ENCODE measurements at regions not wholly inside any gene's neighbourhood (a gene's known extent, or its start where the extent isn't known, plus 50 kb on each side); places are given as distances from the start of the nearest gene placed in this dataset.

GRCh38 chr7:116097365-116098009 lies 66.9 kb upstream of the TFEC start:
- FAIRE-seq = peak; percentile 93

More at GRCh38 chr7:116097365-116098009, 66.9 kb upstream of the TFEC start:
- CTCF ChIA-PET = interaction anchor here (0.9 to 1.2 kb wide), 2 partner anchors 8 to 10 kb away, joined by 3 to 4 read pairs; no protein-coding TSS in a partner anchor
- DNase-seq (ENCODE audit: low read depth in 1 of 2, low spot score in 1 of 2) (peak; percentile 53 to 77), ATAC-seq (peak; percentile 91 to 94)
- WGBS (ENCODE audit: missing lambda C conversion rate) = 25% methylated on average over 4 of the region's 4 CpGs
- H3K27ac ChIP-seq = peak overlapping the region; percentile 15 to 31; a peak in 3 of 6 replicates
- H3K4me1 ChIP-seq = peaks cover 6% of the 10 kb centered on the region; the same call in 1 of the 3 replicates
- TF ChIP-seq RAD21 (conservative IDR thresholded peaks at IDR 0.05 in 1 of 2, IDR thresholded peaks at IDR 0.05 in 1 of 2) (no peak), NFE2L2 (conservative IDR thresholded peaks at IDR 0.05; ENCODE audit: low read length) (no peak), PHF8 (IDR thresholded peaks at IDR 0.05; ENCODE audit: borderline replicate concordance, low read depth) (no peak), ZC3H11A (IDR thresholded peaks at IDR 0.05) (no peak), RNF2 (IDR thresholded peaks at IDR 0.05; ENCODE audit: borderline replicate concordance, low read depth) (peak; percentile 40; the same call in 1 of the 2 replicates), JUNB (IDR thresholded peaks at IDR 0.05) (no peak), CBX2 (IDR thresholded peaks at IDR 0.05; ENCODE audit: borderline replicate concordance, low read depth) (no peak), MYC (IDR thresholded peaks at IDR 0.05; ENCODE audit: borderline replicate concordance, low read length) (no peak), ELK1 (IDR thresholded peaks at IDR 0.05; ENCODE audit: low read depth, low read length) (no peak), HOXA7 (CRISPR knock-in tag; IDR thresholded peaks at IDR 0.05) (no peak), SREBF2 (IDR thresholded peaks at IDR 0.05) (no peak), SMC3 (IDR thresholded peaks at IDR 0.05) (no peak), PBX3 (IDR thresholded peaks at IDR 0.05) (no peak), MAZ (IDR thresholded peaks at IDR 0.05; ENCODE audit: borderline replicate concordance, low read depth, low read length) (no peak), ATOH8 (CRISPR knock-in tag; IDR thresholded peaks at IDR 0.05; ENCODE audit: low read depth) (no peak), NR3C1 (IDR thresholded peaks at IDR 0.05) (no peak), HMGXB4 (CRISPR knock-in tag; IDR thresholded peaks at IDR 0.05; ENCODE audit: borderline replicate concordance) (no peak), MAFK (IDR thresholded peaks at IDR 0.05; ENCODE audit: partially characterized antibody) (peak; percentile 59), KDM1A (IDR thresholded peaks at IDR 0.05; ENCODE audit: low read depth) (no peak), FOSB (CRISPR knock-in tag; IDR thresholded peaks at IDR 0.05) (no peak), FOSL2 (IDR thresholded peaks at IDR 0.05) (no peak), FOSL2 (CRISPR knock-in tag; IDR thresholded peaks at IDR 0.05) (peak; percentile 79), CTCF (IDR thresholded peaks at IDR 0.05) (no peak), GATA3 (IDR thresholded peaks at IDR 0.05; ENCODE audit: borderline replicate concordance) (peak; percentile 40; the same call in 1 of the 2 replicates), POLR2AphosphoS2 (conservative IDR thresholded peaks at IDR 0.05; ENCODE audit: low read length) (no peak), HOXB13 (CRISPR knock-in tag; IDR thresholded peaks at IDR 0.05; ENCODE audit: low read depth) (no peak), CHD2 (IDR thresholded peaks at IDR 0.05; ENCODE audit: low read length, partially characterized antibody) (no peak), KDM5A (IDR thresholded peaks at IDR 0.05) (no peak)
- TF ChIP-seq, protein P1, sequence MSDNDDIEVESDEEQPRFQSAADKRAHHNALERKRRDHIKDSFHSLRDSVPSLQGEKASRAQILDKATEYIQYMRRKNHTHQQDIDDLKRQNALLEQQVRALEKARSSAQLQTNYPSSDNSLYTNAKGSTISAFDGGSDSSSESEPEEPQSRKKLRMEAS (IDR thresholded peaks at IDR 0.05) = no peak
- TF ChIP-seq, protein P2, sequence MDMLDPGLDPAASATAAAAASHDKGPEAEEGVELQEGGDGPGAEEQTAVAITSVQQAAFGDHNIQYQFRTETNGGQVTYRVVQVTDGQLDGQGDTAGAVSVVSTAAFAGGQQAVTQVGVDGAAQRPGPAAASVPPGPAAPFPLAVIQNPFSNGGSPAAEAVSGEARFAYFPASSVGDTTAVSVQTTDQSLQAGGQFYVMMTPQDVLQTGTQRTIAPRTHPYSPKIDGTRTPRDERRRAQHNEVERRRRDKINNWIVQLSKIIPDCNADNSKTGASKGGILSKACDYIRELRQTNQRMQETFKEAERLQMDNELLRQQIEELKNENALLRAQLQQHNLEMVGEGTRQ (IDR thresholded peaks at IDR 0.05) = no peak
- H3K9me3 ChIP-seq = no peaks in the 10 kb centered on the region
- peak overlapping the region; percentile 46 for H3K4me2 ChIP-seq
- POLR2A ChIA-PET = no interaction called here
- H3K4me3 ChIP-seq = no peak overlapping the region
